ENCODE measurements at regions not wholly inside any gene's neighbourhood (a gene's known extent, or its start where the extent isn't known, plus 50 kb on each side); places are given as distances from the start of the nearest gene placed in this dataset.

GRCh38 chr14:38880643-38881524 lies 222.2 kb downstream of the SEC23A start:
- ATAC-seq (no peak), DNase-seq (ENCODE audit: low spot score) (no peak)
- Mint-ChIP-seq H3K9me3 (no peaks in the 10 kb centered on the region), H3K27ac (no peak overlapping the region), H3K4me1 (ENCODE audit: low read depth in 2 of 2) (no peaks in the 10 kb centered on the region), H3K4me3 (no peak overlapping the region), H3K36me3 (no peaks in the 10 kb centered on the region), H3K27me3 (peaks cover 9 to 20% of the 10 kb centered on the region in 2 donors)

- no peaks in the 10 kb centered on the region for H3K36me3 Mint-ChIP-seq
- H3K4me1 Mint-ChIP-seq (ENCODE audit: low read depth in 2 of 2), result no peaks in the 10 kb centered on the region
- H3K9me3 Mint-ChIP-seq, result no peaks in the 10 kb centered on the region
- DNase-seq (ENCODE audit: low spot score) (no peak), ATAC-seq (no peak)
- no peak overlapping the region for H3K27ac Mint-ChIP-seq
- no peak overlapping the region for H3K4me3 Mint-ChIP-seq
- peaks cover 9 to 20% of the 10 kb centered on the region in 2 donors for H3K27me3 Mint-ChIP-seq
Measured at GRCh38 chr14:38877744-38878388, 225.2 kb downstream of the SEC23A start.

GRCh38 chr14:38874721-38875120 lies 228.3 kb downstream of the SEC23A start:
- Mint-ChIP-seq H3K4me1 (ENCODE audit: low read depth in 2 of 2) (no peaks in the 10 kb centered on the region), H3K27ac (no peak overlapping the region), H3K4me3 (no peak overlapping the region), H3K9me3 (no peaks in the 10 kb centered on the region), H3K27me3 (peaks cover 9 to 20% of the 10 kb centered on the region in 2 donors), H3K36me3 (no peaks in the 10 kb centered on the region)
- no peak for ATAC-seq
- DNase-seq (ENCODE audit: low spot score), result no peak

GRCh38 chr14:38873941-38874612 lies 229.0 kb downstream of the SEC23A start:
- H3K36me3 Mint-ChIP-seq, result no peaks in the 10 kb centered on the region
- no peak for DNase-seq (ENCODE audit: low spot score)
- peaks cover 7 to 16% of the 10 kb centered on the region in 2 donors for H3K27me3 Mint-ChIP-seq
- no peak overlapping the region for H3K4me3 Mint-ChIP-seq
- H3K9me3 Mint-ChIP-seq, result no peaks in the 10 kb centered on the region
- no peak for ATAC-seq
- H3K27ac Mint-ChIP-seq, result no peak overlapping the region
- H3K4me1 Mint-ChIP-seq (ENCODE audit: low read depth in 2 of 2), result no peaks in the 10 kb centered on the region

- Mint-ChIP-seq H3K9me3 (no peaks in the 10 kb centered on the region), H3K27me3 (no peaks in the 10 kb centered on the region), H3K36me3 (no peaks in the 10 kb centered on the region), H3K27ac (no peak overlapping the region), H3K4me3 (no peak overlapping the region), H3K4me1 (ENCODE audit: low read depth in 2 of 2) (no peaks in the 10 kb centered on the region)
- DNase-seq (ENCODE audit: low spot score) (no peak), ATAC-seq (no peak)
Measured at GRCh38 chr14:38870296-38870836, 232.7 kb downstream of the SEC23A start.

- Mint-ChIP-seq H3K4me1 (ENCODE audit: low read depth in 2 of 2) (no peaks in the 10 kb centered on the region), H3K27me3 (no peaks in the 10 kb centered on the region), H3K9me3 (no peaks in the 10 kb centered on the region), H3K36me3 (no peaks in the 10 kb centered on the region), H3K4me3 (no peak overlapping the region), H3K27ac (no peak overlapping the region)
- ATAC-seq (no peak), DNase-seq (ENCODE audit: low spot score) (no peak)
Measured at GRCh38 chr14:38868399-38869290, 234.4 kb downstream of the SEC23A start.

- Mint-ChIP-seq H3K27ac (no peak overlapping the region), H3K9me3 (no peaks in the 10 kb centered on the region), H3K4me1 (ENCODE audit: low read depth in 2 of 2) (no peaks in the 10 kb centered on the region), H3K36me3 (no peaks in the 10 kb centered on the region), H3K4me3 (no peak overlapping the region), H3K27me3 (no peaks in the 10 kb centered on the region)
- peak; percentile 65 for DNase-seq (ENCODE audit: low spot score)
- ATAC-seq, result peak; percentile 61 to 70
Measured at GRCh38 chr14:38867561-38868150, 235.4 kb downstream of the SEC23A start.

GRCh38 chr14:38866461-38866860 lies 236.6 kb downstream of the SEC23A start:
- H3K27ac Mint-ChIP-seq, result no peak overlapping the region
- ATAC-seq (no peak), DNase-seq (ENCODE audit: low spot score) (no peak)
- H3K4me1 Mint-ChIP-seq (ENCODE audit: low read depth in 2 of 2), result no peaks in the 10 kb centered on the region
- peaks cover 2 to 7% of the 10 kb centered on the region in 2 donors for H3K27me3 Mint-ChIP-seq
- no peaks in the 10 kb centered on the region for H3K9me3 Mint-ChIP-seq
- H3K36me3 Mint-ChIP-seq, result no peaks in the 10 kb centered on the region
- H3K4me3 Mint-ChIP-seq, result no peak overlapping the region

GRCh38 chr14:38862366-38862765 lies 240.7 kb downstream of the SEC23A start:
- H3K4me1 Mint-ChIP-seq (ENCODE audit: low read depth in 2 of 2), result no peaks in the 10 kb centered on the region
- no peak overlapping the region for H3K27ac Mint-ChIP-seq
- peaks cover 2 to 13% of the 10 kb centered on the region in 2 donors for H3K27me3 Mint-ChIP-seq
- H3K9me3 Mint-ChIP-seq, result no peaks in the 10 kb centered on the region
- ATAC-seq, result no peak
- no peak overlapping the region for H3K4me3 Mint-ChIP-seq
- no peaks in the 10 kb centered on the region for H3K36me3 Mint-ChIP-seq
- no peak for DNase-seq (ENCODE audit: low spot score)

- no peaks in the 10 kb centered on the region for H3K4me1 Mint-ChIP-seq (ENCODE audit: low read depth in 2 of 2)
- H3K27me3 Mint-ChIP-seq, result peaks cover 2 to 13% of the 10 kb centered on the region in 2 donors
- no peak overlapping the region for H3K27ac Mint-ChIP-seq
Measured at GRCh38 chr14:38860530-38860929, 242.5 kb downstream of the SEC23A start.

GRCh38 chr14:38856798-38857197 lies 246.2 kb downstream of the SEC23A start:
- Mint-ChIP-seq H3K27ac (no peak overlapping the region), H3K27me3 (peaks cover 0 to 14% of the 10 kb centered on the region in 2 donors), H3K36me3 (no peaks in the 10 kb centered on the region), H3K4me3 (no peak overlapping the region), H3K9me3 (no peaks in the 10 kb centered on the region), H3K4me1 (ENCODE audit: low read depth in 2 of 2) (no peaks in the 10 kb centered on the region)
- DNase-seq (ENCODE audit: low spot score) (no peak), ATAC-seq (no peak)

More at GRCh38 chr14:38860530-38860929, 242.5 kb downstream of the SEC23A start:
- no peak for ATAC-seq
- no peaks in the 10 kb centered on the region for H3K9me3 Mint-ChIP-seq
- H3K4me3 Mint-ChIP-seq, result no peak overlapping the region
- DNase-seq (ENCODE audit: low spot score), result no peak
- H3K36me3 Mint-ChIP-seq, result no peaks in the 10 kb centered on the region

- Mint-ChIP-seq H3K27ac (no peak overlapping the region), H3K9me3 (no peaks in the 10 kb centered on the region), H3K36me3 (no peaks in the 10 kb centered on the region), H3K4me3 (no peak overlapping the region), H3K27me3 (peaks cover 0 to 11% of the 10 kb centered on the region in 2 donors), H3K4me1 (ENCODE audit: low read depth in 2 of 2) (no peaks in the 10 kb centered on the region)
- DNase-seq (ENCODE audit: low spot score), result no peak
- ATAC-seq, result no peak
Measured at GRCh38 chr14:38855513-38855912, 247.5 kb downstream of the SEC23A start.

- ATAC-seq, result no peak
- Mint-ChIP-seq H3K27me3 (peaks cover 0 to 13% of the 10 kb centered on the region in 2 donors), H3K27ac (no peak overlapping the region), H3K36me3 (no peaks in the 10 kb centered on the region), H3K9me3 (no peaks in the 10 kb centered on the region), H3K4me3 (no peak overlapping the region), H3K4me1 (ENCODE audit: low read depth in 2 of 2) (no peaks in the 10 kb centered on the region)
- no peak for DNase-seq (ENCODE audit: low spot score)
Measured at GRCh38 chr14:38851111-38851510, 251.9 kb downstream of the SEC23A start.
